Vagina (tissue), 2 donors: ENCODE measurements at regions not wholly inside any gene's neighbourhood (a gene's known extent, or its start where the extent isn't known, plus 50 kb on each side); places are given as distances from the start of the nearest gene placed in this dataset.
"Not testable (repeated sequence)": the region's sequence is repeated elsewhere in the genome, so short reads cannot be mapped to it uniquely, and the experiment has no call there.

ENCODE experiments used
- POLR2A ChIP-seq, 2 donors: fragments of 450-650 bp; IDR thresholded peaks; one replicate each; pipeline ENCODE4 v1.6.1; 2017; ENCODE audit warnings: antibody characterized with exemption in 2 of 2, mild to moderate bottlenecking in 2 of 2, moderate library complexity in 2 of 2
- POLR2AphosphoS5 ChIP-seq, 2 donors: sonication (generic); formaldehyde crosslinking; IDR thresholded peaks; one replicate each; pipeline ENCODE4 v1.9.0; 2017; ENCODE audit warnings: antibody characterized with exemption in 2 of 2, mild to moderate bottlenecking in 2 of 2, low read depth in 1 of 2; ENCODE audit not compliant: insufficient read depth in 1 of 2
- TF ChIP-seq, protein P1 (sequence below), 3 experiments: fragments of 450-650 bp in 2 of 3; fragments of 200-600 bp in 1 of 3; sonication (generic) in 1 of 3; IDR thresholded peaks; one replicate each; pipeline ENCODE4 v1.5.1; 2017 to 2019; ENCODE audit warnings: antibody characterized with exemption in 3 of 3, mild to moderate bottlenecking in 2 of 3, moderate library complexity in 2 of 3

DNA sequence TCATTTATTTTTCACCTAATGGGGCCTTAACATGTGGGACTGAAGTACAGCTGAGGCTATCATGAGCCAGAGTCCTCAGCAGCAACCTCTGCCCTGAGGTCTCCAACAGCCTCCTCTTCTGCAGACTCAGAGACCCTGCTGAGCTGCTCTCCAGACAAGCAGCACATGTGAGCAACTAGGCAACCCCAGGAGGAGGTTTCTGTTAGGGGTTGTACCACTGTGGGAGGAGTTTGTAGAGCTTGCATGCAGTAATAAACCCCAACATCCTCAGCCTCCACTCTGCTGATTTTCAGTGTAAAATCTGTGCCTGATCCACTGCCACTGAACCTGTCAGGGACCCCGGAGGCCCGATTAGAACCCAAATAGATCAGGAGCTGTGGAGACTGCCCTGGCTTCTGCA, 530.0 kb downstream of the RPIA start:
- TF ChIP-seq, protein P1, sequence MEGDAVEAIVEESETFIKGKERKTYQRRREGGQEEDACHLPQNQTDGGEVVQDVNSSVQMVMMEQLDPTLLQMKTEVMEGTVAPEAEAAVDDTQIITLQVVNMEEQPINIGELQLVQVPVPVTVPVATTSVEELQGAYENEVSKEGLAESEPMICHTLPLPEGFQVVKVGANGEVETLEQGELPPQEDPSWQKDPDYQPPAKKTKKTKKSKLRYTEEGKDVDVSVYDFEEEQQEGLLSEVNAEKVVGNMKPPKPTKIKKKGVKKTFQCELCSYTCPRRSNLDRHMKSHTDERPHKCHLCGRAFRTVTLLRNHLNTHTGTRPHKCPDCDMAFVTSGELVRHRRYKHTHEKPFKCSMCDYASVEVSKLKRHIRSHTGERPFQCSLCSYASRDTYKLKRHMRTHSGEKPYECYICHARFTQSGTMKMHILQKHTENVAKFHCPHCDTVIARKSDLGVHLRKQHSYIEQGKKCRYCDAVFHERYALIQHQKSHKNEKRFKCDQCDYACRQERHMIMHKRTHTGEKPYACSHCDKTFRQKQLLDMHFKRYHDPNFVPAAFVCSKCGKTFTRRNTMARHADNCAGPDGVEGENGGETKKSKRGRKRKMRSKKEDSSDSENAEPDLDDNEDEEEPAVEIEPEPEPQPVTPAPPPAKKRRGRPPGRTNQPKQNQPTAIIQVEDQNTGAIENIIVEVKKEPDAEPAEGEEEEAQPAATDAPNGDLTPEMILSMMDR (IDR thresholded peaks at IDR 0.05) = not testable (repeated sequence)
- TF ChIP-seq POLR2A (IDR thresholded peaks at IDR 0.05); POLR2AphosphoS5 (IDR thresholded peaks at IDR 0.05; ENCODE audit: insufficient read depth in 1 of 2, low read depth in 1 of 2): not testable (repeated sequence)
